Omental fat pad (tissue), 3 donors: ENCODE measurements at regions not wholly inside any gene's neighbourhood (a gene's known extent, or its start where the extent isn't known, plus 50 kb on each side); places are given as distances from the start of the nearest gene placed in this dataset.

Source experiments
- ATAC-seq: fragments of 150-250 bp; one replicate; pipeline ENCODE4 v1.9.1; 2016; ENCODE audit warnings: mild to moderate bottlenecking, moderate library complexity; ENCODE audit not compliant: low FRiP score
- DNase-seq: peaks from one replicate; pipeline ENCODE4 v3.0.0-alpha.2; 2019; ENCODE audit warnings: low spot score
- CTCF ChIP-seq, 3 donors: fragments of 450-650 bp; IDR thresholded peaks; one replicate each; pipeline ENCODE4 v1.5.1; 2016 to 2017; ENCODE audit warnings: antibody characterized with exemption in 3 of 3, mild to moderate bottlenecking in 3 of 3, moderate library complexity in 2 of 3

DNA sequence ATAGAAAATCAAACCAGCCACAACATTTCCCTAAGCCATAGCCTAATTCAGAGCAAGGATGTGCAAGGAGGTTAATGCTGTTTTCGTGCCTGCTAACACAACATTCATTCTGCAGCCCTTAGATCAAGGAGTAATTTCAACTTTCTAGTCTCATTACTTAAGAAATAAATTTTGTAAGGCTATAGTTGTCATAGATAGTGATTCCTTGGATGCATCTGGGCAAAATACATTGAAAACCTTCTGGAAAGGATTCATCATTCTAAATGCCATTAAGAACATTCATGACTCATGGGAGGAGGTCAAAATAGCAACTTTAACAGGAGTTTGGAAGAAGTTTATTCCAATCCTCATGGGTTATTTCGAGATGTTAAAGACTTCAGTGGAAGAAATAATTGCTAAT, 283.2 kb downstream of the RPAP3 start:
- no peak for DNase-seq
- ATAC-seq, result no peak
- TF ChIP-seq CTCF (IDR thresholded peaks at IDR 0.05), result no peak

GRCh38 chr12:47419497-47419896, 286.3 kb downstream of the RPAP3 start:
- no peak for DNase-seq
- no peak for TF ChIP-seq CTCF (IDR thresholded peaks at IDR 0.05)
- ATAC-seq, result no peak

GRCh38 chr12:47417955-47418354, 287.9 kb downstream of the RPAP3 start:
- DNase-seq (no peak), ATAC-seq (no peak)
- TF ChIP-seq CTCF (IDR thresholded peaks at IDR 0.05), result no peak

DNA sequence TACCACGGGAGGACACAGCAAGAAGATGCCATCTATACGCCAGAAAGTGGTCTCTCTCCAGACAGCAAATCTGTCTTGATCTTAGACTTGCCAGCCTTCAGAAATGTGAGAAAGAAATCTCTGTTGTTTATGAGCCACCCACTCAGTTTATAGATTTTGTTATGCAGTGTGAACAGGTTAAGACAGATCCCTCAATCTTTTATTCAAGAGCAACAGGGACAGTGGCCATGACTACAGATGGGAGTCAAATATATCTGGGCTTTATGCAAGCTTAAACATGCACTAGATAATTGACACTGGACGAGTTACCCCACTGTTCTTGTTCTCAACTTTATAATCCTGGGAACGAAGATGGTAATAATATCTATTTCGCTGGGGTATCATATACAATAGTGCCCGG, 288.7 kb downstream of the RPAP3 start:
- DNase-seq (no peak), ATAC-seq (no peak)
- TF ChIP-seq CTCF (IDR thresholded peaks at IDR 0.05), result no peak

- no peak for ATAC-seq
- TF ChIP-seq CTCF (IDR thresholded peaks at IDR 0.05), result no peak
- DNase-seq, result no peak
Measured at GRCh38 chr12:47415054-47415453, 290.8 kb downstream of the RPAP3 start.

GRCh38 chr12:47414511-47414910, 291.3 kb downstream of the RPAP3 start:
- ATAC-seq (no peak), DNase-seq (no peak)
- TF ChIP-seq CTCF (IDR thresholded peaks at IDR 0.05), result no peak

DNA sequence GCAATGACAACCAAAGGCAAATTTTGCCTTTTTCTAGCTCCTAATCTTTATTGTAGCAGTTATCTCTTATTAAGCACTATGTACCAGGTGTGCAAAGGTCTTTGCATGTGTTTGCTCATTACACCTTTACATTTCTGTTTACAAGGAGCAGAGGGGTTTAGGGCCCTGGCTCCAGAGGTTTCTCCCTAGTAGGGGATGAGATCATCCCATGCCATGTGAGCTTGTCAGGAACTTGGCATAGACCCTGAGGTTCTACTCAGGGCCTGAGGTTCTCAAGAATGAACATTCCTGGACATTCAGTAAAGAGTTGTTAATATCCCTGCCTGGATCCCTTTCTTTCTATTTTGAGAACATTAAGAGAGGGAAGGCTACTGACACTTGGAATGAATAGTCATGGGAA, 292.0 kb downstream of the RPAP3 start:
- DNase-seq (no peak), ATAC-seq (no peak)
- no peak for TF ChIP-seq CTCF (IDR thresholded peaks at IDR 0.05)
